GM23338 (cell line): ENCODE measurements at regions not wholly inside any gene's neighbourhood (a gene's known extent, or its start where the extent isn't known, plus 50 kb on each side); places are given as distances from the start of the nearest gene placed in this dataset.

Experiments used
- ATAC-seq: fragments of 200-7000 bp; cut with Tn5 transposase; 3 replicates; pipeline ENCODE4 v1.9.1; 2020
- DNase-seq: peaks from one replicate; pipeline ENCODE4 v3.0.0-alpha.2; 2015; ENCODE audit warnings: low spot score
- H2AFZ ChIP-seq: fragments of 200-600 bp; sonication (generic); 2 replicates; pipeline ENCODE4 v1.8.0; 2016; ENCODE audit warnings: antibody characterized with exemption, mild to moderate bottlenecking, moderate library complexity
- H3F3A ChIP-seq: fragments of 200-600 bp; sonication (generic); replicated peaks from 2 replicates; pipeline ENCODE4 v1.8.0; 2017; ENCODE audit warnings: antibody characterized with exemption, mixed run types, low read depth
- H3K27ac ChIP-seq: fragments of 200-600 bp; sonication (generic); 2 replicates; pipeline ENCODE4 v1.6.1; 2016; ENCODE audit warnings: low read depth
- H3K27me3 ChIP-seq: fragments of 200-600 bp; sonication (generic); 2 replicates; pipeline ENCODE4 v1.8.0; 2016; ENCODE audit warnings: mild to moderate bottlenecking, mixed run types, moderate library complexity; ENCODE audit not compliant: insufficient read depth
- H3K36me3 ChIP-seq: fragments of 200-600 bp; sonication (generic); 2 replicates; pipeline ENCODE4 v1.8.0; 2016; ENCODE audit warnings: mild to moderate bottlenecking; ENCODE audit not compliant: insufficient read depth
- H3K4me1 ChIP-seq: fragments of 200-600 bp; sonication (generic); 2 replicates; pipeline ENCODE4 v1.8.0; 2016; ENCODE audit warnings: mild to moderate bottlenecking, moderate library complexity; ENCODE audit not compliant: insufficient read depth
- H3K4me2 ChIP-seq: fragments of 200-600 bp; sonication (generic); 2 replicates; pipeline ENCODE4 v1.7.1; 2017; ENCODE audit warnings: mixed run types
- H3K4me3 ChIP-seq: fragments of 200-600 bp; sonication (generic); 2 replicates; pipeline ENCODE4 v1.6.1; 2016; ENCODE audit warnings: mixed run types
- H3K79me2 ChIP-seq: fragments of 200-600 bp; sonication (generic); replicated peaks from 2 replicates; pipeline ENCODE4 v1.8.0; 2017; ENCODE audit warnings: mild to moderate bottlenecking; ENCODE audit not compliant: insufficient read depth
- H3K9me2 ChIP-seq: fragments of 200-600 bp; sonication (generic); 2 replicates; pipeline ENCODE4 v1.8.0; 2017; ENCODE audit not compliant: insufficient read depth
- H4K20me1 ChIP-seq: fragments of 200-600 bp; sonication (generic); replicated peaks from 2 replicates; pipeline ENCODE4 v1.8.0; 2017; ENCODE audit warnings: mild to moderate bottlenecking; ENCODE audit not compliant: insufficient read depth
- H3K27ac Mint-ChIP-seq: 2 replicates; pipeline ENCODE4 v1.8.0; 2020; ENCODE audit warnings: inconsistent platforms, mild to moderate bottlenecking, moderate library complexity, mixed read lengths
- H3K27me3 Mint-ChIP-seq: 3 replicates; pipeline ENCODE4 v1.8.0; 2022; ENCODE audit warnings: low read depth, mild to moderate bottlenecking, moderate library complexity, mixed read lengths, inconsistent platforms; ENCODE audit not compliant: insufficient read depth, poor library complexity
- H3K36me3 Mint-ChIP-seq: 3 replicates; pipeline ENCODE4 v1.8.0; 2021; ENCODE audit warnings: low read depth, mild to moderate bottlenecking, inconsistent platforms, moderate library complexity, mixed read lengths
- H3K4me1 Mint-ChIP-seq: 3 replicates; pipeline ENCODE4 v1.8.0; 2020; ENCODE audit warnings: mild to moderate bottlenecking, inconsistent platforms, mixed read lengths
- H3K4me3 Mint-ChIP-seq: 3 replicates; pipeline ENCODE4 v1.8.0; 2021; ENCODE audit warnings: moderate library complexity, mild to moderate bottlenecking, inconsistent platforms, mixed read lengths
- H3K9me3 Mint-ChIP-seq: 3 replicates; pipeline ENCODE4 v1.8.0; 2020; ENCODE audit warnings: moderate library complexity, mild to moderate bottlenecking, inconsistent platforms, mixed read lengths
- CREB1 ChIP-seq: fragments of 250-450 bp; sonication (Bioruptor Pico); IDR thresholded peaks from 2 replicates; pipeline ENCODE4 v1.5.0; 2020; ENCODE audit warnings: low read depth, mild to moderate bottlenecking, moderate library complexity
- CTCF ChIP-seq, 2 experiments: fragments of 200-600 bp in 1 of 2; sonication (generic) in 1 of 2; conservative IDR thresholded peaks; 2 replicates each; pipeline versions ENCODE4 v1.5.1 to v1.6.1; 2016 to 2017; ENCODE audit warnings: antibody characterized with exemption in 2 of 2, low read depth in 2 of 2, mild to moderate bottlenecking in 2 of 2, moderate library complexity in 1 of 2
- EZH2 ChIP-seq: fragments of 200-600 bp; sonication (generic); IDR thresholded peaks from one replicate; pipeline ENCODE4 v1.8.0; 2017; ENCODE audit warnings: antibody characterized with exemption, mild to moderate bottlenecking, low read depth; ENCODE audit not compliant: unreplicated experiment
- EZH2phosphoT487 ChIP-seq: fragments of 200-600 bp; sonication (generic); IDR thresholded peaks from one replicate; pipeline ENCODE4 v1.8.1; 2018; ENCODE audit warnings: antibody characterized with exemption; ENCODE audit not compliant: unreplicated experiment
- JUNB ChIP-seq: IDR thresholded peaks from one replicate; pipeline ENCODE4 v1.6.1; 2016; ENCODE audit warnings: antibody characterized with exemption; ENCODE audit not compliant: unreplicated experiment
- NANOG ChIP-seq: IDR thresholded peaks from 2 replicates; pipeline ENCODE4 v1.6.1; 2016; ENCODE audit warnings: antibody characterized with exemption, borderline replicate concordance
- POLR2AphosphoS5 ChIP-seq: IDR thresholded peaks from 2 replicates; pipeline ENCODE4 v1.6.1; 2016; ENCODE audit warnings: antibody characterized with exemption, low read depth
- STAT1 ChIP-seq: IDR thresholded peaks from one replicate; pipeline ENCODE4 v1.6.1; 2016; ENCODE audit warnings: antibody characterized with exemption; ENCODE audit not compliant: unreplicated experiment
- ZNF114 ChIP-seq: fragments of 250-450 bp; sonication (Bioruptor Pico); IDR thresholded peaks from 2 replicates; pipeline ENCODE4 v1.5.0; 2020; ENCODE audit warnings: mild to moderate bottlenecking, moderate library complexity
- ZNF331 ChIP-seq: fragments of 250-450 bp; sonication (Bioruptor Pico); IDR thresholded peaks from 2 replicates; pipeline ENCODE4 v1.5.0; 2020; ENCODE audit warnings: low read depth, mild to moderate bottlenecking, moderate library complexity
- TF ChIP-seq, protein P1 (sequence below): IDR thresholded peaks from one replicate; pipeline ENCODE4 v1.6.1; 2018; ENCODE audit warnings: antibody characterized with exemption; ENCODE audit not compliant: unreplicated experiment
- TF ChIP-seq, protein P2 (sequence below): fragments of 250-450 bp; sonication (Bioruptor Pico); IDR thresholded peaks from 2 replicates; pipeline ENCODE4 v1.5.0; 2020; ENCODE audit warnings: mild to moderate bottlenecking, moderate library complexity
- TF ChIP-seq, protein P3 (sequence below): IDR thresholded peaks from 2 replicates; pipeline ENCODE4 v1.6.1; 2016; ENCODE audit warnings: antibody characterized with exemption

DNA sequence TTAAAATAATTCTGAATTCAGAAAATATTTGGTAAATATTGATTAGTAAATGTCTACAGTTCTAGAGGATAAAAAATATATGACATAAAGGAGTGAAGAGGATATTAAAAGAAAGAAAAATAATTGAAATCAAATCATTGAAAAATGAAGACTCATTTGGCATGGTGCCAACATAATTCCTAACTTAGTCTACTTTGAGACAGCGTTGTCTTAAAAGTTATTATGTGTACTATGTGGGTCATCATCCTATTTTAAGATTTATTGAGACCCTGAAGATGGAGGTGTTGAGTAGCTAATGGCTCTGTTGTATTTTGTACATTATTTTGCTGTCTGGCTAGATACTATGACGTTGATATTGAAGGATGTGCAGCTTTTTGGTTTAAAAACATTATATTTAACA is 156.7 kb upstream of the PTGFR start:
- Mint-ChIP-seq H3K27me3 (no peaks in the 10 kb centered on the region), H3K27ac (no peak overlapping the region), H3K4me1 (no peaks in the 10 kb centered on the region), H3K9me3 (no peaks in the 10 kb centered on the region), H3K36me3 (no peaks in the 10 kb centered on the region), H3K4me3 (no peak overlapping the region)
- no peak overlapping the region for H3K27ac ChIP-seq
- no peaks in the 10 kb centered on the region; the same call in 1 of the 2 replicates for H4K20me1 ChIP-seq
- no peak for ATAC-seq
- H3K4me2 ChIP-seq: no peak overlapping the region
- no peak overlapping the region for H2AFZ ChIP-seq
- no peaks in the 10 kb centered on the region for H3F3A ChIP-seq
- H3K79me2 ChIP-seq: no peaks in the 10 kb centered on the region
- no peaks in the 10 kb centered on the region for H3K27me3 ChIP-seq
- no peak for DNase-seq
- 0 out of 2 replicates have a peak, but pooled peaks cover 3% of the 10 kb centered on the region for H3K9me2 ChIP-seq
- H3K4me1 ChIP-seq: no peaks in the 10 kb centered on the region
- no peaks in the 10 kb centered on the region for H3K36me3 ChIP-seq
- no peak overlapping the region for H3K4me3 ChIP-seq
- TF ChIP-seq, protein P1, sequence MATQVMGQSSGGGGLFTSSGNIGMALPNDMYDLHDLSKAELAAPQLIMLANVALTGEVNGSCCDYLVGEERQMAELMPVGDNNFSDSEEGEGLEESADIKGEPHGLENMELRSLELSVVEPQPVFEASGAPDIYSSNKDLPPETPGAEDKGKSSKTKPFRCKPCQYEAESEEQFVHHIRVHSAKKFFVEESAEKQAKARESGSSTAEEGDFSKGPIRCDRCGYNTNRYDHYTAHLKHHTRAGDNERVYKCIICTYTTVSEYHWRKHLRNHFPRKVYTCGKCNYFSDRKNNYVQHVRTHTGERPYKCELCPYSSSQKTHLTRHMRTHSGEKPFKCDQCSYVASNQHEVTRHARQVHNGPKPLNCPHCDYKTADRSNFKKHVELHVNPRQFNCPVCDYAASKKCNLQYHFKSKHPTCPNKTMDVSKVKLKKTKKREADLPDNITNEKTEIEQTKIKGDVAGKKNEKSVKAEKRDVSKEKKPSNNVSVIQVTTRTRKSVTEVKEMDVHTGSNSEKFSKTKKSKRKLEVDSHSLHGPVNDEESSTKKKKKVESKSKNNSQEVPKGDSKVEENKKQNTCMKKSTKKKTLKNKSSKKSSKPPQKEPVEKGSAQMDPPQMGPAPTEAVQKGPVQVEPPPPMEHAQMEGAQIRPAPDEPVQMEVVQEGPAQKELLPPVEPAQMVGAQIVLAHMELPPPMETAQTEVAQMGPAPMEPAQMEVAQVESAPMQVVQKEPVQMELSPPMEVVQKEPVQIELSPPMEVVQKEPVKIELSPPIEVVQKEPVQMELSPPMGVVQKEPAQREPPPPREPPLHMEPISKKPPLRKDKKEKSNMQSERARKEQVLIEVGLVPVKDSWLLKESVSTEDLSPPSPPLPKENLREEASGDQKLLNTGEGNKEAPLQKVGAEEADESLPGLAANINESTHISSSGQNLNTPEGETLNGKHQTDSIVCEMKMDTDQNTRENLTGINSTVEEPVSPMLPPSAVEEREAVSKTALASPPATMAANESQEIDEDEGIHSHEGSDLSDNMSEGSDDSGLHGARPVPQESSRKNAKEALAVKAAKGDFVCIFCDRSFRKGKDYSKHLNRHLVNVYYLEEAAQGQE: no peak
- TF ChIP-seq EZH2phosphoT487 (no peak), ZNF114 (CRISPR knock-in tag) (no peak), CREB1 (no peak), STAT1 (no peak), EZH2 (no peak), NANOG (no peak), CTCF (conservative IDR thresholded peaks at IDR 0.05; ENCODE audit: low read depth in 2 of 2) (no peak), JUNB (no peak), POLR2AphosphoS5 (no peak), ZNF331 (no peak)
- TF ChIP-seq, protein P2, sequence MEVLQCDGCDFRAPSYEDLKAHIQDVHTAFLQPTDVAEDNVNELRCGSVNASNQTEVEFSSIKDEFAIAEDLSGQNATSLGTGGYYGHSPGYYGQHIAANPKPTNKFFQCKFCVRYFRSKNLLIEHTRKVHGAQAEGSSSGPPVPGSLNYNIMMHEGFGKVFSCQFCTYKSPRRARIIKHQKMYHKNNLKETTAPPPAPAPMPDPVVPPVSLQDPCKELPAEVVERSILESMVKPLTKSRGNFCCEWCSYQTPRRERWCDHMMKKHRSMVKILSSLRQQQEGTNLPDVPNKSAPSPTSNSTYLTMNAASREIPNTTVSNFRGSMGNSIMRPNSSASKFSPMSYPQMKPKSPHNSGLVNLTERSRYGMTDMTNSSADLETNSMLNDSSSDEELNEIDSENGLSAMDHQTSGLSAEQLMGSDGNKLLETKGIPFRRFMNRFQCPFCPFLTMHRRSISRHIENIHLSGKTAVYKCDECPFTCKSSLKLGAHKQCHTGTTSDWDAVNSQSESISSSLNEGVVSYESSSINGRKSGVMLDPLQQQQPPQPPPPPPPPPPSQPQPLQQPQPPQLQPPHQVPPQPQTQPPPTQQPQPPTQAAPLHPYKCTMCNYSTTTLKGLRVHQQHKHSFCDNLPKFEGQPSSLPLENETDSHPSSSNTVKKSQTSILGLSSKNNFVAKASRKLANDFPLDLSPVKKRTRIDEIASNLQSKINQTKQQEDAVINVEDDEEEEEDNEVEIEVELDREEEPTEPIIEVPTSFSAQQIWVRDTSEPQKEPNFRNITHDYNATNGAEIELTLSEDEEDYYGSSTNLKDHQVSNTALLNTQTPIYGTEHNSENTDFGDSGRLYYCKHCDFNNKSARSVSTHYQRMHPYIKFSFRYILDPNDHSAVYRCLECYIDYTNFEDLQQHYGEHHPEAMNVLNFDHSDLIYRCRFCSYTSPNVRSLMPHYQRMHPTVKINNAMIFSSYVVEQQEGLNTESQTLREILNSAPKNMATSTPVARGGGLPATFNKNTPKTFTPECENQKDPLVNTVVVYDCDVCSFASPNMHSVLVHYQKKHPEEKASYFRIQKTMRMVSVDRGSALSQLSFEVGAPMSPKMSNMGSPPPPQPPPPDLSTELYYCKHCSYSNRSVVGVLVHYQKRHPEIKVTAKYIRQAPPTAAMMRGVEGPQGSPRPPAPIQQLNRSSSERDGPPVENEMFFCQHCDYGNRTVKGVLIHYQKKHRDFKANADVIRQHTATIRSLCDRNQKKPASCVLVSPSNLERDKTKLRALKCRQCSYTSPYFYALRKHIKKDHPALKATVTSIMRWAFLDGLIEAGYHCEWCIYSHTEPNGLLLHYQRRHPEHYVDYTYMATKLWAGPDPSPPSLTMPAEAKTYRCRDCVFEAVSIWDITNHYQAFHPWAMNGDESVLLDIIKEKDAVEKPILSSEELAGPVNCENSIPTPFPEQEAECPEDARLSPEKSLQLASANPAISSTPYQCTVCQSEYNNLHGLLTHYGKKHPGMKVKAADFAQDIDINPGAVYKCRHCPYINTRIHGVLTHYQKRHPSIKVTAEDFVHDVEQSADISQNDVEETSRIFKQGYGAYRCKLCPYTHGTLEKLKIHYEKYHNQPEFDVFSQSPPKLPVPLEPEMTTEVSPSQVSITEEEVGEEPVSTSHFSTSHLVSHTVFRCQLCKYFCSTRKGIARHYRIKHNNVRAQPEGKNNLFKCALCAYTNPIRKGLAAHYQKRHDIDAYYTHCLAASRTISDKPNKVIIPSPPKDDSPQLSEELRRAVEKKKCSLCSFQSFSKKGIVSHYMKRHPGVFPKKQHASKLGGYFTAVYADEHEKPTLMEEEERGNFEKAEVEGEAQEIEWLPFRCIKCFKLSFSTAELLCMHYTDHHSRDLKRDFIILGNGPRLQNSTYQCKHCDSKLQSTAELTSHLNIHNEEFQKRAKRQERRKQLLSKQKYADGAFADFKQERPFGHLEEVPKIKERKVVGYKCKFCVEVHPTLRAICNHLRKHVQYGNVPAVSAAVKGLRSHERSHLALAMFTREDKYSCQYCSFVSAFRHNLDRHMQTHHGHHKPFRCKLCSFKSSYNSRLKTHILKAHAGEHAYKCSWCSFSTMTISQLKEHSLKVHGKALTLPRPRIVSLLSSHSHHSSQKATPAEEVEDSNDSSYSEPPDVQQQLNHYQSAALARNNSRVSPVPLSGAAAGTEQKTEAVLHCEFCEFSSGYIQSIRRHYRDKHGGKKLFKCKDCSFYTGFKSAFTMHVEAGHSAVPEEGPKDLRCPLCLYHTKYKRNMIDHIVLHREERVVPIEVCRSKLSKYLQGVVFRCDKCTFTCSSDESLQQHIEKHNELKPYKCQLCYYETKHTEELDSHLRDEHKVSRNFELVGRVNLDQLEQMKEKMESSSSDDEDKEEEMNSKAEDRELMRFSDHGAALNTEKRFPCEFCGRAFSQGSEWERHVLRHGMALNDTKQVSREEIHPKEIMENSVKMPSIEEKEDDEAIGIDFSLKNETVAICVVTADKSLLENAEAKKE: no peak
- TF ChIP-seq, protein P3, sequence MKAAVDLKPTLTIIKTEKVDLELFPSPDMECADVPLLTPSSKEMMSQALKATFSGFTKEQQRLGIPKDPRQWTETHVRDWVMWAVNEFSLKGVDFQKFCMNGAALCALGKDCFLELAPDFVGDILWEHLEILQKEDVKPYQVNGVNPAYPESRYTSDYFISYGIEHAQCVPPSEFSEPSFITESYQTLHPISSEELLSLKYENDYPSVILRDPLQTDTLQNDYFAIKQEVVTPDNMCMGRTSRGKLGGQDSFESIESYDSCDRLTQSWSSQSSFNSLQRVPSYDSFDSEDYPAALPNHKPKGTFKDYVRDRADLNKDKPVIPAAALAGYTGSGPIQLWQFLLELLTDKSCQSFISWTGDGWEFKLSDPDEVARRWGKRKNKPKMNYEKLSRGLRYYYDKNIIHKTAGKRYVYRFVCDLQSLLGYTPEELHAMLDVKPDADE: no peak
